B cell (primary cell): ENCODE measurements at regions not wholly inside any gene's neighbourhood (a gene's known extent, or its start where the extent isn't known, plus 50 kb on each side); places are given as distances from the start of the nearest gene placed in this dataset.

Experiments
- CTCF ChIP-seq: fragments of 200-600 bp; IDR thresholded peaks from one replicate; pipeline ENCODE4 v1.8.0; 2022; ENCODE audit warnings: antibody characterized with exemption, mild to moderate bottlenecking
- EZH2 ChIP-seq: IDR thresholded peaks from 2 replicates; pipeline ENCODE4 v1.6.1; 2012; ENCODE audit warnings: borderline replicate concordance, low read depth, mild to moderate bottlenecking, moderate library complexity, low read length; ENCODE audit not compliant: insufficient read depth, poor library complexity, severe bottlenecking

DNA sequence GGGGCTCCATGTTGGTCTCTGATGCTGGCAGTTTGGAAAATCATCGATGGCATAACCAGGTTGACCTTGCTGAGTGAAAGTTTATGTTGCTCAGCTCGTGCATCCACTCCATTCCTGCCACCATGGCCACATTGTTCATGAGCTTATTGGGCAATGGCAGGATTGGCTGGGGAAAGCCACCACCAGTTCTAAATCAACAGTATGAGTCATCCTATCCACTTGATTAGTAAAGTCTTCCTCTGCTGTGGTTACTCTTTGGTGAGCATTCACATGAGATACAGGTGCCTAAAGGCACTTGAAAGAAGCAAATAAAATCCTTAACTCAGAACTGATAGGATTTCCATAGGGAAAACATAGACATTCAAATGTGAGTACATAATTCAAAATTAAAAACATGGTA, 131.8 kb upstream of the FBN2 start:
- TF ChIP-seq CTCF: no peak
- no peak for TF ChIP-seq EZH2
